ENCODE measurements at regions not wholly inside any gene's neighbourhood (a gene's known extent, or its start where the extent isn't known, plus 50 kb on each side); places are given as distances from the start of the nearest gene placed in this dataset.
"Not testable (repeated sequence)": the region's sequence is repeated elsewhere in the genome, so short reads cannot be mapped to it uniquely, and the experiment has no call there.

DNA sequence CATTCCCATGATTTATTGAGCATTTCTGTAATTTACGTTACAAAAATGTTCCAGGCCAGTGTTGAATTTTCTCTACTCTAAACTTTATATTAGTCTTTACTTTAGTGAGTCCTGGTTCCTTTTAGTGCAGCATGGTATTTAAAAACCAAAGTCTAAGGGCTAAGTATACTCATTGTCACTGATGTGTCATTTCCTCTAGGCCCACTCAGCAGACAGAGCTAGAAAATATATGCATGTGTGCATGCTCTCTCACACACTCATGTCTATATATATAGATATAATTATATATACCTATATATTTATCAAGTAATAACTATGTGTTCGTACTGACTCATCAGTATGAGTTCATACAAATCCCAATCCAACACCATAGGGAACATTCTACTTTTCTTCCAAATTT is 132.5 kb upstream of the SLC8A1 start:
- no peak for DNase-seq

DNA sequence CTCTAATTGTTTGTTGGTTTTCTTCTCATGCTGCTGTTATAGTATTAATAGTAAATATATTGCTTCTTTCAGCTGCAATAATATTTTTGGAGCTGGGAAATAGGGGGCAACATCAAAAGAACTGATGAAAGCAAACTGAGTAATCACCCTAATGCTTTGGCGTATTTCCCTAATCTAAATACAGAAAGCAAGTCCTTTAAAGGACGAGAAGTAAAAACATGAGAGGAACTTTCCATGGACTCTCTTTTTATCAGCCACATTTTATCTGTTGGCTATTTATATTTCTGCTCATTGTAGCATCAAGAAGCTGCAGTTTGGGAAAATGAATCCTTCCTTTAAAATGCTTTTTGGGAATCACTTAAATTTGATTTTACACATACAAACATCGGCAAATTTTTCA is 139.9 kb upstream of the SLC8A1 start:
- no peak for DNase-seq

DNA sequence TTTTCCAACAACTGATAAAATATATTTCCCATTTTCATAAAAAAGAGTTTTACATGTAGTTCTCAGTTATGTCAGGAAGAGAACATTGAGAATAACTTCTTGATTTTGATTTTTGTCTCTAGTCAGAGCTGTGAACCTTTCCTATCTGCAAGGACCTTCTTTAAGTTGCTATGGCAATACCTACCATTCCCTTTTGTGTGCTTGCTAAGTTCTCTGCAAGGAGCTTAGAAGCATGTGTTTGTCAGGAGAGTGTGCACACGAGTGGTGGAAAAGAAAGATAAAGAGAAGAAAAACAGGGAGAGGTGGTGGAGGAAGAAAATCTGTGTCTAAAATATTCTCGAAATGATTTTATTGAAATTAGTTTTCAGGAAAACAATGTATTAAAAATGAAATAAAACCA is 140.3 kb upstream of the SLC8A1 start:
- DNase-seq: no peak

DNA sequence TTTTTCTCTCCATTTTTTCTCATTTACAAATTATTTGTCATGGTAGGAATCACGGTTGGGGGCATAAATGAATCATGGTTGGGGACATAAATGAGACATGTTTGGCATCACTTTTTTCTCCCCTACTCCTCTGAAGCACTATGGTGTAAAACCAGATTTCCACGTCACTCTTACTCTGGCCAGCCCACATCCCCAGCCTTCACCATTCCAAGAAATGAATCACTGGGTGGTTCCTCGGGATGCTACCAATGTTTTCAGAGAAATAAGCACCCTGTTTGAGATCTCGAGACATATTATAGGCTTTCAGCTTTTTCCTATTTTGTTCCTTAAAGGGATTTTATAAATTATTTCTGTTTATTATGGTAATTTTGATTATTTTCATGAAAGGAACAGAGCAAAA is 155.0 kb upstream of the SLC8A1 start:
- no peak for DNase-seq

GRCh38 chr2:40611196-40611595 is 159.3 kb upstream of the SLC8A1 start:
- DNase-seq: no peak

DNA sequence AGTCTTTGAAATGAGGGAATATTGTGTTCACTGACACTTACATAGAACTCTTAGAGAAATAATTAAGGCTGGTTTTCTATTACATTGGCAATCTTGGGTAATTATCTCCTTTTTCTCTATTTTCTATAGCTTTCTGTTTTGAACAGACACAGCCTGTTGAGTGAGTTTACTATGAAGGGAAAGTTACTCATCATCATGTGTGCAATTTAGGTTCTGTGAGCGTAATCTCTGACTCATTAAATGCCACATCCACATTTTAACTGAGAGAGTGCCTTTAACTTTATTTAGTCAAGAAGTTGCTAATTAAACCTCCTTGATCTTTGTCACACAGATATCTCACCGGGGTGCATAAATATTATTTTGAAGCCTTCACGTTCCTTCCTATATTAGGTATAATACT is 174.0 kb upstream of the SLC8A1 start:
- DNase-seq: no peak

DNA sequence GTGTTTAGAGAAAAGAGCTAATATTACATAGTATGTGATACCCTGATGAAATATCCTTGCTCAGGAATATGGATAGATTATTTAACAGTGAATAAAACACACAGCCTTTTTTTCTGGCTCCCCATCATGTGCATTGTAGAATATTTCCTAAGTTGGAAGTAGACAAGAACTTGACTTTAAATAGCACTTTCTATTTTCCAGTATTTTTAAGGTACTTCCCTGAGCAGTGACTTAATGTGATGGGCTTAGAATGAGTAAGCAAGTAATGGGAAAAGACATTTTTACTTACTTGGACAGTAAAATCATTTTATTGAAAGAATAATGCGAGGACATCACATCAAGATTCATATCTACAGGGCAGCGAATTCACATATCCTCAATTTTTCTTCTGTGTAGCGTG is 176.7 kb upstream of the SLC8A1 start:
- DNase-seq: no peak

DNA sequence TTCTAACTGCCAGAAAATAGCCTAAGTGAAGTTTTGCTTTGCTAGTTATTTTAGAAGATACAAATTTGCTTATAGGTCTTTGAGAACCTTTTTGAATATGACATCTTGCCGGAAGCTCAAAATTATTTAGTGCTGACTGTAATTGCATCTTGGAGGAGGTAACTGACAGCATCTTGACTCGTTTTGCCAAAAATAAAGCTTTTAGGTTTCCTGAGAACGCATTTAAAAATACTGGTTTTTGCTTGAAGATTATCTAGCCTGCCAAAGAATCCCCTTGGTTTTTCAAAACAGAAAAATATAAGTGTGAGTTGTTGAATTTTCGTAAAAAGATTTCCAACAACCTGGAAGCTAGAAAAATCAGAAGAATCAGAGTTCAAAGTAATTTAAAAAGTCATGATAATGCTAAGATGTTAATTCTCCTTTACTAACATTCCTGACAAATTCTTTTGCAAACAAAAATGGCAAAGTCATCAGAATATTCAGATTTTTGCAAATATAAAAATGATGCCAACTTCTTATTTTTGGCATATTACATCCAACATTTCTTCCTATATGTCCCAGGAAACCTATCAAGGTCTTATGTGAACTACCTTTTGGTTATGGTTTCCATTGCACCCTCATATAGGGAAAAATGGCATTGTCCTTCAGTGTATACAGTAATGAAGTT is 178.0 kb upstream of the SLC8A1 start:
- no peak for DNase-seq

DNA sequence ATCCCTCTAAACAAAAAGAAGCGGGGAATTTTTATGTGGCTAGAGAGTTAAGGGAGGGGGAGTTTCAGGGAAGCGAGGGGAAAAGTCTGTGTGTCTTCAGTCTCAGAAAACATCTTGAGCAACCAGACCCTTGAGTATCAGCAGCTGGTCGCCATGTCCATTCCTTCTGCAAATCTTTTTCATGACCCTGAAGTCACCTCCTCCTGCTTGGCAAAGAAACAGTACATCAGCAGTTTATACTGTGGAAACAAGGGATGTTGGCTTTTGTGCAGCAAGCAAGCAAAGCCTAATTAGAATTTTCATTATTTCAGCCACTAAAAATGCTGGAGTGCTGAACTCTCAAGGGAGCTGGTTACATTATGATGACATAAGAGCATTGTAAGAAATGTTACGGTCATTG is 187.4 kb upstream of the SLC8A1 start:
- DNase-seq: no peak

DNA sequence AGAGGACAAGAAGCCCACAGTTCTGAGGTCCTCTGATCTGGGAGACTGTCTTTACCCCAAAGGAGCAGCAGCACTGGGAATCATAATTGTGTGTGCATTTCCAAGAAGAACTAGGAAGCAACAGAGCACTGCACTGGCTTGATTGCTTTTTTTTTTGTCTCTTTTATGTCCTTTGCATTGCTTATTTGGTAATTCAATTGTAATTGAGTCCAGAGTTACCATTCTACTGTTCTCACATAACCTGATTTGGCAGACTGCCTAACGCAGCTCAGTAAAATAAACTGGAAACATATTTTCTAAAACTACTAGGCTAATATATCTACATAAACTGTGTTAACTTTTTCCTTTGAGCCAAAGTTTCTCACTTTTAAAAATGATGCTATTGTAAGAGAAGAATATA is 190.3 kb upstream of the SLC8A1 start:
- no peak for DNase-seq

- DNase-seq: no peak
Observed at GRCh38 chr2:40642726-40643125, 190.8 kb upstream of the SLC8A1 start.

GRCh38 chr2:40646642-40647041 is 194.8 kb upstream of the SLC8A1 start:
- no peak for DNase-seq

- DNase-seq: no peak
Observed at GRCh38 chr2:40652155-40652554, 200.3 kb upstream of the SLC8A1 start.

DNA sequence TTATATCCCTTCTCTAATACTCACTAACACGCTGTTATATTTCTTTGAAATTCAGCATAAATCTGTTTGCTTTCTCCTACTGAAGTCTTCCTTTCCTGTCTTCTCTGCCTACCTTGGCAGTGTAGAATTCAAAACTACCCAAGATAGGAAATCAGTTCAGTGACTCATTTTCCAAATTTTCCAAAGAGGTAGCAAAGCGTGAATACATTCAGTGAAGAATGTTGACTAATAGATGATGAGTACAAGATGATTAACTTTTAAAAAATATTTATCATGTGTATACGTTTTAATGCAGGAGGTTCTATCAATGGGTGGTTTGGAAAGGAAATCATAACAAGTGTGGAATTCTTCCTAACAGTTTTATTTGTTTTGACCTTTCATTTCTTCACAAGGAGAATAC is 201.9 kb upstream of the SLC8A1 start:
- DNase-seq: no peak

- no peak for DNase-seq
Observed at GRCh38 chr2:40654346-40654745, 202.5 kb upstream of the SLC8A1 start.

GRCh38 chr2:40658941-40659340 is 207.1 kb upstream of the SLC8A1 start:
- DNase-seq: no peak

DNA sequence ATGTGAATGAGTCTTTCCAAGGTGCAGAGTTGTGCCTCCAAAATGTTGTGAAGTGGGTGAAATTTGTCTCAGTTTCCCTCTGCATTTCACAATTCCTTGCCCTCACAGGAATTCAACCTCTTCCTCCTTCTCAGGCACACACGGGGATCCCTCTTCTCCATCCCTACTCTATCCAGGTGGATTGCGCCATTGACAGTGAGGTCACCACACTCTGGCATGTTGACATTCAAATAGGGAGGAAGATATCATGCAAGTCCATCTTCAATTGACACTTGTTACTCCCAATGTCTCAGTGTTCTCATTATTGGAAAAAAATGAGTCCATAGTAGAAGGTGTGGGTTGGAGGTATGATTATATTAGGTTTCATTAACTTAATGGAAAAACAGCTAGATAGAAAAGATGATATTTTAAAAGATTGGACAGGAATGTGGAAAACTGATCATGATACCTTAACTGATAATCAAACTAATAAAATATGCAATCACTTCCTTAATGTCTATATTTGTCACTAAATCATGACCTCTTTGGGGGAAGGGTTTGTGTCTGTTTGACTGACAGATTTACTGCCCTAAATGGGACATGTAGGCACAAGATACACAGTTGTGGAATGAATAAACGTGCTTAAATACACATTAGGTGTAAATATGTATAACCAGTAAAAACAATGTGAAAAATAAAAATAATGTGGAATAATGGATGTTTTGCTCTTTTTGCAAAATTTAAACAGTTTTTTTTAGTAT is 213.8 kb upstream of the SLC8A1 start:
- DNase-seq: no peak

DNA sequence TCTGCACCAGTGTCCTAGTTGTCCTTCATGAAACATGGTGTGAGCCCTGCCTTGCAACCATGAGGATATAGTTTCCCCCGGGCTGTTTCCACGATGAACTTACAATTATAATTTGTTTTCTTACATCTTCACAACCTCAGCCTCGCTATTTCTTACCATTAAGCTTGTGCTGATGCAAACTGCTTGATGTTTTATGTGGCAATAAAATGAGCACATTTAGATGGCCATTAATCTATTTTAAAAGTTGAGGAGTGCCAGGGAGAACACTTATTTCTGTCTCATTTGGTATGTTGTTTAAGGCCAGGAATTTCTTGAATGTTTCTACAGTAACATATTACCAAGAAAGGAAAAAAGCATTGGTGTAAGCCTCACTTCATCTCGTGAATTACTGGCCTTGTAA is 214.5 kb upstream of the SLC8A1 start:
- DNase-seq: no peak

GRCh38 chr2:40668425-40668824 is 216.5 kb upstream of the SLC8A1 start:
- no peak for DNase-seq

DNA sequence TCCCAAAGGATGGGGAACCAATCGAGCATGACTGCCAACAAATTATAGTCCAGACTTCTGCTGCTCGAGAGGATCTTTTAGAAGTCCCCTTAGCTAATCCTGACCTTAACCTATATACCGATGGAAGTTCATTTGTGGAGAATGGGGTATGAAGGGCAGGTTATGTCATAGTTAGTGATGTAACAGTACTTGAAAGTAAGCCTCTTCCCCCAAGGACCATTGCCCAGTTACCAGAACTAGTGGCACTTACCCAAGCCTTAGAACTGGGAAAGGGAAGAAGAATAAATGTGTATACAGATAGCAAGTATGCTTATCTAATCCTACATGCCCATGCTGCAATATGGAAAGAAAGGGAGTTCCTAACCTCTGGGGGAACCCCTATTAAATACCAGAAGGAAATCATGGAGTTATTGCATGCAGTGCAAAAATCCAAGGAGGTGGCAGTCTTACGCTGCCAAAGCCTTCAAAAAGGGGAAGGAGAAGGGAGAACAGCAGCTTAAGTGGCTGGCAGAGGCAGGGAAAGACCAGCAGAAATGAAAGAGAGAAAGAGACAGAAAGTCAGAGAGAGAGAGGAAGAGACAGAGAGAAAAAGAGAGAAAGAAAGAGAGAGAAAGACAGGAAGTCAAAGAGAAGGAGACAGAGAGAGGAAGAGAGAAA is 224.4 kb upstream of the SLC8A1 start:
- DNase-seq: not testable (repeated sequence)

DNA sequence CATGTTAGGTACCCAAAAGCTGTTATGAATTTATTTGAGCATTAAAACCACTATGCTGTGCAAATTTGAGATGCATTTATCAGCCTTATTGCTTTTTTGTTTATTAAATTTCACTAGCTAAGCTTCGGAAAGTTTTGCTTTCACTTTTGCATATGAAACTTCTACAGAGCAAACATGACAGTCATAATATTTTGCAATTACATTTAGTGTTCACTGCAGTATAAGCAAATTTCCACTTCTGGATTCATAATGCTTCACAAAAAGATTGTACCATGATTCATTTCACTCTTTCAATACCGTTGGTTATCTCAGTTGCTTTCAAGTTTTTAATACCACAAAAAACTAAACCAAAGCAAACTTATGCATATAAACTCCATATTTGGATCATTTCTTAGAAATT is 228.7 kb upstream of the SLC8A1 start:
- DNase-seq: no peak

- DNase-seq: no peak
Observed at GRCh38 chr2:40690036-40690435, 238.1 kb upstream of the SLC8A1 start.

- DNase-seq: no peak
Observed at GRCh38 chr2:40690525-40690924, 238.6 kb upstream of the SLC8A1 start.

DNA sequence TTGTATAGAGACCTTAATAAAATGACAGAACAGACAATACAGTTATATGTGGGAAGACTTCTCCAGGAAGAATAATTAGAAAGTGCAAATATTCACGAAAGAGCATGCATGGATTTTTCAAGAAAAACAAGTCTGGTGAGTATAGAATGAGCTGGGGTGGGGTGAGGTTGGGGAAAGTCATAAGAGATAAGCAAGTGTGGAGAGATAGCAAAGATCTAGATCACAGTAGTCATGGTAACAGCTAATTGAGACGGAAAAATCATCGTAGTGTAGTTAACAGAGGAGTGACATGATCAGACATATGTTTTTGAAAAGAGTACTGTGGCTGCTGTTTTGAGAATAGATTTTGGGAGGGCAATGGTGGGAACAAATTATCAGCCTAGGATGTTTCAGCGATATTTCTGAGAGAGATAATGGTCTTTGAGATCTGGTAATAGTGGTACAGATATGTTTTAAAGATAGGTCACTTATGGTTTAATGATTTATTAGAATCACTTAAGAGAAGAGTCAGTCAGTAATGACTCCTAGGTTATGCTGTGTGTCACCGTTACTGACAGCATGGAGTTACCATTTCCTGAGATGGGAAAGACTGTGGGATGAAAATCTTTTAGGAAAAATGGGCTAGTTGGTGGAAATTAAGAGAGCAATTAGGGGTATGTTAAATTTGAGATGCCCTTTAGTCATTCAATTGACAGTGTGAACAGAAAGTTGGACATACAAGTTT is 248.5 kb upstream of the SLC8A1 start:
- DNase-seq: no peak
